ENCODE measurements at regions not wholly inside any gene's neighbourhood (a gene's known extent, or its start where the extent isn't known, plus 50 kb on each side); places are given as distances from the start of the nearest gene placed in this dataset.
"Not testable (repeated sequence)": the region's sequence is repeated elsewhere in the genome, so short reads cannot be mapped to it uniquely, and the experiment has no call there.

DNA sequence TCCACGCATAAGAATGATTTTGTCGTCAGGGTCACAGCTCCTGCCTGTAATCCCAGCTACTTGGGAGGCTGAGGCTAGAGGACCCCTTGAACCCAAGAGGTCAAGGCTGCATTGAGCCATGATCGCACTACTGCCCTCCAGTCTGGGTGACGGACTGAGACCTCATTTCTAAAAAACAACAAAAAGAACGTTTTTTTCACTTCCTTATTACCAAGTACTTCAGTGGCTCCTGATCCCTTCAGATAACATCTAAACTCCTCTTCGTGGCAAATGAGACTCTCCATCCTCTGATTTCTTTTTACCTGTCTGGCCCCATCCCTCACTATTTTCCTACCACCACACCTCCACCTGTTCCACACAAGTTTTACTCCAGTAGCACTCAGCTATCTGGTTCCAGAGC is 105.4 kb upstream of the TLK1 start:
- DNase-seq, result no peak

DNA sequence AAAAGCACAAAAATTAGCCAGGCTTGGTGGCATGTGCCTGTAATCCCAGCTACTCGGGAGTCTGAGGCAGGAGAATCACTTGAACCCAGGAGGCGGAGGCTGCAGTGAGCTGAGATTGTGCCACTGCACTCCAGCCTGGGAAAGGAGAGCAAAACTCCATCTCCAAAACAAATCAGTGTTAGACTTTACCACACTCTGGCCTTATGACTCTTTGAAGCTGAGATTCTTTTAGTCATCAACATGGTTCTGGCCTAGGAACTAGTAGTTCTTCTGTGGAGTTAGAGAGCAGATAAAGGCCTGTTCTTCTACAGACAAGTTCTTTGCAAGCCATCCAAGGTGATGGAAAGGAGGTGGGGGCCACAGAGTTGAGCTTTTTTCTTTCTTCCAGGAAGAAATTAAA is 100.8 kb upstream of the TLK1 start:
- DNase-seq, result not testable (repeated sequence)

DNA sequence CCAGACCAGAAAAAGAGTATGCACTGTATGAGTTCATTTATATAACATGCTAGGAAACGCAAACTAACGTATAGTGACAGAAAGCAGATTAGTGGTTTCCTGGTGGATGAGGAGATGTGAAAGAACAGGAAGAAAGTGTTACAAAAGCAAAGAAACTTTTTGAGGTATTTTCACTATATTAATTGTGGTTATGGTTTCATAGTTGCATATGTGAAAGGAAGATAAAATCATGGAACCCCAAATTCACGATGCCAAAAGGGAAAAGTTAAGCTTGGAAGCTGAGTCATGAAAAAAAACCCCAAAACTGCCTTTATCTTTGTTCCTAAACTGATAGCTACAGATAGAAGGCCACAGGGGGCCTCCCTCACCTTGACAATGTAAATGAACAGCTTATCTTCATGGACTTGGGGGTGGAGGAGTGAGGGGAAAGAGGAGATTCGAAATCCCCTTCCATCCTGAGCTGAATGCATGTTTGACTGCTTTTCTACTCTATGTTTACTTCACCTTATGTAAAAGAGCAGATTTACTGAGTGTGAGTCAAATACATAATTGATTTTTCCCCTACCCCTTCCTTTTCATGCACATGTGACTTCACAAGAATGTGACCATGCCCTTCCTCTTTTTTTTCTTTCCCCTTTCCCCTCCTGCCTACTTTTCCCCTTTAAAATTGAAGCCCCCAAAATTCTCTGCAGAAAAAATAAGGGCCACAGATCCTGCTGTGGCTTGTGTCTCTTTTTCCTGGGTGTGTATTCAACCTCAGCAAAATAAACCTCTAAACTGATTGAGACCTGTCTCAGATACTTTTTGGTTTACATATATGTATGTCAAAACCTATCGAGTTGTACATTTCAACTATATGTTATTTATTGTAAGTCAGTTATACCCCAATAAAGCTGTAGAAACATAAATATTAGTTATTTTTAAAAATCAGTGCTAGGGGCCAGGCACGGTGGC is 100.1 kb upstream of the TLK1 start:
- DNase-seq, result peak; percentile 5

DNA sequence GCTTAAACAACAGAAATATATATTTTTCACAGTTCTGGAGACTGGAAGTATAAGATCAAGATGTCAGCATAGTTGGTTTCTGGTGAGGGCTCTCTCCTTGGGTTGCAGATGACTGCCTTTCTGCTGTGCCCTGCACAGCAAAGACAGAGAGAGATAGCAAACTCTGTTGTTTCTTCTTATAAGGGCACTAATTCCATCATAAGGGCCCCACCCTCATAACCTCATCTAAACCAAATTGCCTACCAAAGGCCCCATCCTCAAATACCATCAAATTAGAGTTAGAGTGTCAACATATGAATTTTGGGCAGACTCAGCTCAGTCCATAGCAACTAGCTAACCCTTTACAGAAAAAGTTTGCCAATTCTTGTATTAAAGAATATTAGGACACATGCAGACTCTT is 94.0 kb upstream of the TLK1 start:
- DNase-seq, result no peak

DNA sequence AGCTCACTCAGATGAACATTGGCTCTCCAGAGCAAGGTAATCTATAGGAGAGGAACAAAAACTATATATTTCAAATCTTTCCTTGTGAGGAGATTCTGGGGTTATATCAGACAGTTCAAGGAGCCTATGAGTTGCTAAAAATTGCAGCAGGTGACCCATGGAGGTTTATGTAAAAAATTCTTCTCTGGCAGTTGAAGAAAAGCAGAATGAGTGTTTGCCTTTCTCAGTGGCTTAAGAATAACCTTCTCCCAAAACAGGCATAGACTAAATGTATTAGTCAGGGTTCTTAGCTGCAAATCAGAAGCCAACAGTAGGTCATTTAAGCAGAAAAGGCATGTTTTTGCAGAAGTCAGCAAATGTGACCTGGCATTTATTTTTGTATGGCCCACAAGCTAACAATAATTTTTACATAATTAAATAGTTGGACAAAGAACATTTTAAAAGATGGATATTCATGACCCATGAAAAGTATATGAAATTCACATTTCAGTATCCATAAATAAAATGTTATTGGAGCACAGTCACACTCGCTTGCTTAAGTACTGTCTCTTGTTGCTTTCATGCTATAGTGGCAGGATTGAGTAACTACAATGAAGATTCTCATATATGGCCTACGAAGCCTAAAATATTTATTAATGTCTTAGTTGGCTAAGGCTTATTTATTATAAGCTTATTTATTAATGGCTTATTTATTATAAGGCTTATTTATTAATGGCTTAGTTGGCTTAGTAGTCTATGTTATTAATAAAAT is 93.4 kb upstream of the TLK1 start:
- DNase-seq, result no peak

DNA sequence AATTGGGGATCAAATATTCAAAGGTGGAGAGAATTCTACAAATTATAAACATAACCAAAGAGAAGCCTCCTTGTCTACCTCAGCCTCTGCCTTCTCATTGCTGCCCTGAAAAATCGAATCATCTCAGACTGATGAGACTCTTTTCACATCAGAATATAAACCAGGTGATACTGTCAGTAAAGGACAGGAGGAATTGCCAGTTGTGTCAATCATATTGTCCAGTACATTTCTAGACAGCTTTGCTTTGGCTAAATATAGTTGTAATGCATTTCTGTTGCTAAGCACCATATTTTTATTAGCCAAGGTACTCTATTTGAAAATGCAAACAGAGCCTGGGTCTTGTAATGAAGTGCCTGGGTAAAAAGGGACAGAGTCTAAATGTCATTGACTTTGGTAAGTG is 92.6 kb upstream of the TLK1 start:
- DNase-seq, result no peak

DNA sequence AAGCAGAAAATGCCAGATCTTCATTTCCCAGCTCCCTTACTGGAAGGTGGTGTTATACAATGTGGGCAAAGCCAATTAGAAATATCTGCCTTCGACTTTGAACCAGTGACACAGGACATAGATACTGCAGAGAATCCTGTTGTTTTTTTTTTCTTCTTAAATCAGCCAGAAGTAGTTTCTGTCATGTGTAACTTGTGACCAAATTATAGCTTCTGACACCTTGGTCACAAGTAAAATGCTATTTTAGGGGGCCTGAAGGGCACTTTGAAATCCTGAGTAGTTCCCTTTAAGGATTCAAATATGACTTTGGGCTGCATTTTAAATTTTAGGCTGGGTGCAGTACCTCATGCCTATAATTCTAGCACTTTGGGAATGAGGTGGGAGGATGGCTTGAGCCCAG is 89.0 kb upstream of the TLK1 start:
- no peak for DNase-seq

DNA sequence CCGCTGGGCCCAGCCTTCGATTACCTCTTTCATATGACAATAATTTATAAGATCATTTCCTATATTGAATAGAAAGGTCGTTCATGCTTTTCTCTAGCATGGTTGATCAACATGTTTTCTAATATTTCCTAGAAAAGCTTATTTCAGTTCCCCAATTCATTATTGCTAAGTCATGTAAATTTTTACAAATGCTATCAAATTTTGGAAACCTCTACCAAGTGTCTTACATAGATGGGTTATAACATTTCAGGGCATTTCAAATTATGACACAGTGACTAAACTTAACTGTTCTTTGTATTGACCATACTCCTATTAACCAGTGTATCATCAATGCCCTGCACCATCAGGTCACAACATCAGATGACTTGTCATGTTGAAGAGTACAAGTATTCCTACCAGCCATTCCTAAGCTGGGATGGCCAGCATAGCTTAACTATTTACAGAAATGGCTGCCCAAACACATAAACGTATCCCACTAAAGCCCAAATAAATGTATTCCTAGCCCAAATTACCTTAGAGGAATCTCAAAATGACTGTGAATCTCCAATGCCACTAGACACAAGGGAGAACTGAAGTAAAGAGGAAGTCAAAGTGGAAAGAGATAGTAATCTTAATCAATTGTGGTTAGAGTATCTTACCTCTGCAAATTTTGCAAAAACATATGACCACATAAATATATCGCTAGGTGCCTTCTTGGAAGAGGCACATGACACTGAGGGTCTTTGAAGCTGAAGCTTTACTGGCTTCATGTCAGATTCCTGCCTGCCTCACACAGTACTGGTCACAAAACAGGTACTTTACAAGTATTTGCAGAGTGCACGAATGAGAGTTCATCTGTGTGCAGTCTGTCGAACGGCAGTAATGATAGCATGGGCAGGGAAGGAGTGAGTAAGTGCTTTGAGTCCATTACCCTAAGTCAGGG is 87.3 kb upstream of the TLK1 start:
- no peak for DNase-seq

DNA sequence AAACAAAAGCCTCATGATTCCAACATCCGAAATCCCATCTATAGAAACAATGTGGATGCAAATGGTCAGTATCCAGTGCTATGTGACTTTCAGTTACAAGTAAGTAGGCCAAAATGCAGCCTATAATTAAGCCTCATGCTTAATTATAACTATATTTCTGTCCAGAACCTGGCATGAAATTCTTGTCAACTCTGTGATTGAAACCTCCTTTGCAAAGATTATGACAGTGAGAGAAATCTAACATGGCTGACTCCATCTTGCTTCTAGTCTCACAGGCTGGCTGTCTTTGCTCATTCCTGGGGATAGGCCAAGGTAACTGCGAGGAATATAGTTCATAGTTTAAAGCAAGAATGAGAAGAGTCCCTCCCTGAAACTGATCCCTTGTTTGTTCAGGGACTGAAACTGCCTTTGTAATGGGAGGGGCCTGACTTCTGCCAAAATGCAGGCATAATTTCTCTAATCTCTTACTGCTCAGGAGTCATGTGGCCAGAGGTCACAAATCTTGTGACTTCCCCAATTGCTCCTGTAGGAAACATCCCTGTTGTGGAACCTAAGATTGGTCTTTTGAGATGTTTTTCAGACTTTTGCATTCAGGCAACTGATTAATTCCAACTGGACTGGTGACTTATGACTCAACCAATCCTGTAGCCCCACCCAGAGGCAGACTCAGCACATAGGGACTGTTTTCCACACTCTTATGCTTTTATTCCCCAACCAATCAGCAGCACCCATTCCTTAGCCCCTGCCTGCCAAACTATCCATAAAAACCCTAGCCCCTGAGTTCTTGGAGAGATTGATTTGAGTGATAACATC is 84.5 kb upstream of the TLK1 start:
- no peak for DNase-seq

DNA sequence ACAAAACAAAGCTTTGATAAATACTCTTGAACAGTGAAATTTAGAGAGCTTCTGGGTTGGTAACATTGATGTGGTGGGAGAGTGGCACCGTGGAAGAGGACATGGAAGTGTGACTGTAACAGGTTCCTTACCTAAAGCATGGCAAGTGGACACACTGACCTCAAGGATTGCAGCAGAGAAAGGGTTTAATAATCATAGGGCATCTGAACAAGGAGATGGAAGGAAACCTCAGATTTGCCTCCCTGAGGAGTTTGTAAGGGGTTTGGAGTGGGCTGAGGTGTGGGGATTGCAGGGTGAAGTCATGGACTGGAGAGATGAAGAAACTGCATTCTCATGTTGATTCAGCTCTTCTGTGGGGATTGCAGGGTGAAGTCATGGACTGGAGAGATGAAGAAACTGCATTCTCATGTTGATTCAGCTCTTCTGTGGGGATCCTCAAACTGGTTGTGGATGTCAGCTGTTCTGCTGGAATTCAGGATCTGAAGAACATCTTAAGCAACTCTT is 83.8 kb upstream of the TLK1 start:
- DNase-seq, result no peak

DNA sequence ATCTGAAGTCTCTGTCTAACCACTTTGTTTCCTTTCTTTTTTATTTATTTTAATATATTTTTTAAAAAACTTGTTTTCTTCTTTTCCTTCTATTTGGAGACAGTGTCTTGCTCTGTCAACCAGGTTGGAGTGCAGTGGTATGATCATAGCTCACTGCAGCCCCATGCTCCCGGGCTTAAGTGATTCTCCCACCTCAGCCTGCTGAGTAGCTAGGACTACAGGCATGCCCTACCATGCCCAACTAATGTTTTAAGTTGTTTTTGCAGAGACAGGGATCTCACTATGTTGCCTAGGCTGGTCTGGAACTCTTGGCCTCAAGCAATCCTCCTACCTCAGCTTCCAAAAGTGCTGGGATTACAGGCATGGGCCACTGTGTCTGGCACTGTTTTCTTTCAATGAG is 81.1 kb upstream of the TLK1 start:
- no peak for DNase-seq

DNA sequence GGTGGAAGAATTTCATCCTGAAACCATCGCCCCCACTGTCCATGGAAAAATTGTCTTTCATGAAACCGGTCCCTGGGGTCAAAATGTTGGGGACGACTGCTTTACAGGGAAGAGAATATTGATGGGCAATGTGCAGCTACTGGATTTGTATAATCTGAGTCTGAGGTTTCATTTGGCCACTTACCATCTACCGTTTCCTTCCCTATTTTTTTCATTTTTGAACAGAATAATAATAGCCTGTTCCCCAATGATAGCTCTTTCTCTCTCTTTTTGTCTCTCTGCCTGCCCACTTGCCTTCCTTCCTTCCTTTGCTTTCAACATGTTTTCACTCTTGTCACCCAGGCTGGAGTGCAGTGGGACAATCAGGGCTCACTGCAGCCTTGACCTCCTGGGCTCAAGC is 78.3 kb upstream of the TLK1 start:
- DNase-seq, result no peak

DNA sequence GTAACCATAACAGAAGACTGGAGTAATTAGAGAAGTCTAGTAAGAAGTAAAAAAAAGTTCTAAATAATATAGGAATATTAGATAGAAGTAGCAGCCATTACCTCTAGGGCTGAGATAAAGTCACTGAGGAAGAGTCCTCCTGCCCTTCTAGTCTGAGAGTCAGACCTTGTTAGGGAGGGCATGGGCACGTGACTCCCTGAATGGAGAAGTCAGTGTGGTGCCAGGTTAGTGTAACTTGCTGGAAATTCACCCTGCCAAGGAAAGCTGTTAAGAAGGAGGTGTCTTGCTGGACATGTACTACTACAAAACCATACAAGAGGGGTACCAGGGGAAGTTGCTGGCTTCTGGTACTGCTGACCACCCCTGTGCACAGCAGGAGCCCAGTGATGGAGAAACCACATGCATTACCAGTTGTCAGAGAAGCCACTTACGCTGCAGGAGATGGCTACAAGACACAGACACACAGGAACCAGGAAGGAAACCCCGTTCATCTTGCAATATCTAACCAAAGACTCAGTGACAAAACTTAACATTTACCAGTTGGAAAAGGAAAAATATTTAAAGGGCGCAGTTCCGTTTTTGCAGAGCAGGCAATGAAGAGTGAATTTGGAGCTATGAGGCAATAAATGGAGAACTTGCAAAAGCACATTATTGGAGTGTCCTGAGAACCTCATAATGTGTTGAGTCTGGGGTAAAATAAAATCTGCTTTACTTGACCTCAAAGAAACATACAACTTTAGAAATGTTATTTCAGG is 77.2 kb upstream of the TLK1 start:
- no peak for DNase-seq

DNA sequence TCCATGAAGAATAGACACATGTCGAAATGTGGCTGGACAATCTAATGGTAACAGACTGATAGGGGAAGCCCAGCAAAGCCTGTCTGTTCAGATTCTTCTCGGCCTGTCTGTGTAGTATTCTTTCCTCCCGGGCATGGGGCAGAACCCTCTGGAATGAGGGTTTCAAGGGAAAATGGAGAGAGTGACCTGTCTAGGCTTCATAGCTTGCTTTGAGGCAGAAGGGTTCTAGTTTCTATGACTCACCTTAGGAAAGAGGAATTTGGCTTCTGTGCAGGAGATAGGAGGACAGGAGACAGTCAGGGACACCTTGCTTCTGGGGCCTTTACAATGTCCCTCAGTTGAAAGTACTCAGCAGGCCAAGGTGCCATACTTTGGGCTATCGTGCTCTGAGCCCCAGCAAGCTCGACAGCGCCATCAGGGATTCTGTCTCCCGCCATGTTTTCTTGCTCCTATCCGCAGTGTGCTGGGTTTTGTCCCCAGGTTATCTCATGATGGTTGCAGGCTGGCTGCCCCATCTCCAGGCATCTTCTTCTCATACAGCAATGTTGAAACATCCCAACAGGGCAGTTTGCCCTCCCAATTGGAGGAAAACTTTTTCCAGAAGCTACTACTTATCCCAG is 74.7 kb upstream of the TLK1 start:
- no peak for DNase-seq

DNA sequence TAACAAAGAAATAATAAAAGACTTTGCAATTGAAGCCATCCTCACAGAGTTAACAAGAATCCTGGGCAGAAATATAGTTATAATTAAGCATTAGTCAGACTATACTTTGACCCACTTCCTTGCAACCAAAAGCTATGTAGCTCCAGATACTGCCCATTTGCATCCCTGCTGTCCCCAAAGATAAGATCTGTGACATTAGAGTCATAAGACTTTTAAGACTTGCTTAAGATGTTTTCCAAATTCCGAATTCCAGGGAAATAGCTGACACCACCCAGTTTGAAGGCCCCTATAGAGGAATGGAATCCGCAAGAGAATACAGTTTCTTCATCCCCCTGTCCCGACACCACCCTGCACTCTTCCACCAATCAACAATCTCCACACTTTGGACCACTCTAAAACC is 69.5 kb upstream of the TLK1 start:
- DNase-seq, result no peak

DNA sequence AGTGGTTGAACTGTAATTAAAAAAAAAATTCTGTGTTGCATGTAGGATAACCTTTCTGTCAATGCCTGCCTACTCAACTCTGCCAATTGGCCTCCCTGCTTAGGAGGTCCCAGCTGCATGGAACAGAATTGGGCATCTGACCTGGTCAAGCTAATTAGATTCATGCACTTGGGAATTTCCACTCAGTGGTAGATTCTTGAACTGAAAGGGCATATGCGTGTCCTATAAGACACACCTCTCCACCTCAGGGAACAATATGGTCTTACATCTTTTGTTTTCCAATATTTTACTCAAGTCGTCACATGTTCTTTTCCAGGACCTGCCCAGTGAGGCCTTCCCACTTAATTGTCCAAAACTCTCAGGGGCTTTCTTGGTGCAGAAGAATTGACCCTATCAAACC is 68.1 kb upstream of the TLK1 start:
- DNase-seq, result no peak

DNA sequence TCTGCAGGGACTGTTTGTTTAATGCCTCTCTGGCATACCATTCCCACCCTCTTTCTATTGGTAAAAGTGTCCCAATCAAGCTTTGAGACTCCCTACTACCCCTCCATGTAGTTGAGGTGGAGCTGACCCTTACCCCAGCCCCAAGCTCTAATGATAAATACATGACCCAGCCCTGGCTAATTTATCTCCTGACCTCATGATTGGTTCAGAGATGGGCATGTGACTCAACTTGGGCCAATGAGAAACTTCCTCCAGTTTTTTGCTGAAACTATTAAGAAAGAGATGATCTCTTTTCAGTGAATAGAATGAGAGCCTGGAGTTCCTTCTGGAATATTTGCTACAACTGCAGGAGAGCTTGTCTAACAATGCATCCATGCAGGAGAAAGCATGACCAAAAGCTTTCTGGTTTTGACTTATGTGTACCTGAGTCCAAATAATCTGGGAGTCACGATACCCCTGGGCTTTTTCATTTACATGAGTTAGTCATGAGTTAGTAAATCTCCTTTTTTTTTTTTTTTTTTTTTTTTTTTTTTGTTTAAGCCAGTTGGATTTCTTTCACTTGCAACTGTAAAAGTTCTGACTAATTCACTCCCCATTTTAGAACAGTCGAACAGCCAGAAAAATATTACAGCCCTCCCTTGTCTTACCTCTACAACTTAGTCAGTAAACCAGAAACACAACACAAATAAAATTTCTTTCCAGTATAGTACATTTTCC is 66.5 kb upstream of the TLK1 start:
- no peak for DNase-seq

DNA sequence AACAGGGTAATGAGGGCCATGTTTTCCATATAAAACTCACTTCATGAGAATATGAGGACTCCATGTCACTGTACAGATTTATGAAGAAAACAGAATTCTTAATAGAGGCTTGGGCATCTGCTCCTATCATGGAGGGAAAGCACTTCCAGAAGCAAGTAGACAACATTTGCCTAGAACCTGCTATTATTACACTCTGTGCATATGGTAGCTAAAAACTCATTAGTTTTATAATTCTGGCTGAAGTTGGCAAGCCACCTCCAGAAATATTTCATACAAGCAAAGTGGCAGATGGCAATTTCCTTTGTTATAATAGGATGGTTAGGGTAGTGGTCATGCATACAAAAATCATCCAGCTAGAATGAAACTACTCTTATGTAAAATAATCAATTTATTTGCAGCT is 65.8 kb upstream of the TLK1 start:
- DNase-seq, result no peak

DNA sequence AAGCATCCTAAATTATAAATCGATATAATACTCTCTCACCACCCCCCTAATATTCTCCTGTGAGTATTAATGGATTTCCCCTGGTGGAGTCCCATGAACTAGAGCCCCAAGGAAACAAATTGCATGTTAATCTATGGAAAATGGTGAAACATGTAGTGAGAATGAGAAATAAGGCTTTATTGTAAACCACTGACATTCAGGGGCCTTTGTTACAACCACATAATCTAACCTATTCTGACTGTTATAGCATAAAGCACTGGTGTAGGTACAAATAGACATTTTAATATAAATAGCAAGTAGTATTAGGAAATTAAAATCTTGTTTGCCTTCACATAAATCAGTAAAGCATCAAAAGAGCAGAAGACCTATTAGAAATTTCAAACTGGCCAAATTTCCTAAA is 65.3 kb upstream of the TLK1 start:
- no peak for DNase-seq

DNA sequence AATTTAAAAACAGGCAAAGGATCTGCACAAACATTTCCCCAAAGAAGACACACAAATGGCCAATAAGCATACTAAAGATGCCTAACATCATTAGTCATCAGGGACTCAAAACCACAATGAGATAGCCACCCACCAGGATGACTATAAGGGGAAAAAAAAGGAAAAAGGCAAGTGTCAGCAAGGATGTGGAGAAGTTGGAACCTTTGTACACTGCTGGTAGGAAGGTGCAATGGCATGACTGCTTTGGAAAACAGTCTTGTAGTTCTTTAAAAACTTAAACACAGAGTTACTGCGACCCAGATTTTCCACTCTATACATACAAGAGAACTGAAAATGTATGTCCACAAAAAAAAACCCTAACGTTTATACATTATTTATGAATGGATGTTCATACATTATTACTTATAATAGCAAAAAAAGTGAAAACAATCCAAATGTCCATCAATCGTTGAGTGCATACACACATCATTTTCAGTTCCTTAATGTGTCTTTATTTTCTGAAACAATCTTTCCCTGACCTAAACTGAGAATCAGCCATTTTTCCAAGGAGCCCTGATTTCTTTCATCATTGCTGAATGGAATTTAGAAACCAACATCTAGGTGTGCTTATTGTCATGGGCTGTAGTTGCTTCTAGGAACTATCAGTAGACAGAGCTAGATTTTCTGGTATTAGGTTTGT is 64.7 kb upstream of the TLK1 start:
- DNase-seq, result no peak

Data from stimulated activated CD4-positive, alpha-beta T cell treated with anti-CD3 and anti-CD28 coated beads, Interleukin-12 subunit alpha, Interleukin-12 subunit beta, amount 100 ng/mL, for 4 hours (primary cell).